Activated naive CD4-positive, alpha-beta T cell treated with anti-CD3 and anti-CD28 coated beads, Interleukin-2, amount 50 U/mL, for 72 hours (primary cell): ENCODE measurements at regions not wholly inside any gene's neighbourhood (a gene's known extent, or its start where the extent isn't known, plus 50 kb on each side); places are given as distances from the start of the nearest gene placed in this dataset.

Experiments used
- ATAC-seq, 2 donors: fragments of 150-1000 bp; cut with Tn5 transposase; 2 replicates each; pipeline ENCODE4 v1.10.0; 2021; ENCODE audit warnings: mild to moderate bottlenecking in 2 of 2, moderate library complexity in 2 of 2
- DNase-seq, 2 donors: peaks; one replicate each; pipeline ENCODE4 v3.0.0; 2021 to 2022; ENCODE audit warnings: low spot score in 2 of 2
- H3K27ac Mint-ChIP-seq, 2 donors: one replicate each; pipeline ENCODE4 v1.8.0; 2022; ENCODE audit warnings: mild to moderate bottlenecking in 2 of 2, mixed read lengths in 2 of 2
- H3K36me3 Mint-ChIP-seq, 2 donors: one replicate each; pipeline ENCODE4 v1.8.0; 2022; ENCODE audit warnings: mixed read lengths in 2 of 2
- H3K9me3 Mint-ChIP-seq, 2 donors: one replicate each; pipeline ENCODE4 v1.8.0; 2022; ENCODE audit warnings: mixed read lengths in 2 of 2

DNA sequence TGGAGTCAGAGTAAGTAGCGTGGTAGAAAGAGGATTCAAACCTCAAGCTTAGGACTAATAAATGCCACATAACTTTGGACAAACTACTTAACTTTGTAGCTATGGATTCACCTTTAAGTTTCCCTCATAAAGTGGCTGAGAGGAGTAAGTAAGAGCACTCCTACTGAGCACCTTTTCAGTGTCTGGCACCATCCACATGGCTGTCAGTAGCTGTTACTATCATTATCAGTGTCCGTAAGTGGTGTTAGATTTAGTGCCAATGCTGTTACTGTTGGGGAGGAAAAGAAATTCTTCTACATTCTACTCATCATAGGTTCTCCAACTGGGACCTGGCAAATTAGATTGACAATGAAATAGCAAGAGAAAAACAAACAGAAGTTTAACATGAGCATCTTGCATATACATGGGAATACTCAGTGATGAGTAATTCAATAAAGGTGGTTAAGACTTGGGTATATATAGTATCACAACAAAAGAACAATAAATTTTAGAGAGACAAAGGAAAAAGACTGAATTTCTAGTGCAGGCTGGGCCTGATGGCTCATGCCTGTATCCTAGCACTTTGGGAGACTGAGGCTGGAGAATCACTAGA lies 165.6 kb upstream of the NBEA start:
- no peaks in the 10 kb centered on the region for H3K36me3 Mint-ChIP-seq
- no peak for DNase-seq
- H3K27ac Mint-ChIP-seq, result no peak overlapping the region
- peaks cover 0 to 2% of the 10 kb centered on the region in 2 donors for H3K9me3 Mint-ChIP-seq
- ATAC-seq, result no peak

DNA sequence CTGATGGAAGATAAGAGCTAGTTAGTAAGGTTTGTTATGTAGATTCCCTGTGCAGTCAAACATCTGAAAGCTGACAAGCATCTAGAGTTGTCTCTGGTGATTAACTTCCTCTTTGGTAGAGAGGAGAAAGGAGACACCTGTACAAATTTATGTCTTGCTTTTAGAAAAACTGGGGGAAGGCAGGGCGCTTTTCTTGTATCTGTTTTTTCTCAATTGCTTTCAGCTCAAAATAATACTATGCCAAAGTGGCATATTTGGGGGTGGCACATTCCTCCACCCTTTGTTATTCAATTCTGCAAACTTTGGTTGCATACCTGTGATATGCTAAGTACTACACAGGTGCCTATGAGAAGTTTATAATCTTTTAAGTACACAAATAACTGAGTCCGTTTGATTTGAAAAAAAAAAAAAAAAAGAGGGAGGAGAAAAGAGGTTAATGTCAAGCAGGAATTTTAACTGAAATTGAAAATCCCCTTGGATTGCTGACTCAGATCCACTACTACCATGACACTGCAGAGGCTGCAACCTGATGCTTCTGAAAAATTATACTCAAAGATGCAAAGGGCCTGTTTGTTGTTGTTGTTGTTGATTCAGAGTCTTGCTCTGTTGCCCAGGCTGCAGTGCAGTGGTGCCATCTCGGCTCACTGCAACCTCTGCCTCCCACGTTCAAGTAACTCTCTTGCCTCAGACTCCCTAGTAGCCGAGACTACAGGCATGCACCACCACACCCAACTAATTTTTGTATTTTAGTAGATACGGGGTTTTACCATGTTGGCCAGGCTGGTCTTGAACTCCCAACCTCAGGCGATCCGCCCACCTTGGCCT lies 164.8 kb upstream of the NBEA start:
- no peak for DNase-seq
- Mint-ChIP-seq H3K9me3 (peaks cover 5 to 6% of the 10 kb centered on the region in 2 donors), H3K36me3 (no peaks in the 10 kb centered on the region), H3K27ac (no peak overlapping the region)
- ATAC-seq, result no peak

DNA sequence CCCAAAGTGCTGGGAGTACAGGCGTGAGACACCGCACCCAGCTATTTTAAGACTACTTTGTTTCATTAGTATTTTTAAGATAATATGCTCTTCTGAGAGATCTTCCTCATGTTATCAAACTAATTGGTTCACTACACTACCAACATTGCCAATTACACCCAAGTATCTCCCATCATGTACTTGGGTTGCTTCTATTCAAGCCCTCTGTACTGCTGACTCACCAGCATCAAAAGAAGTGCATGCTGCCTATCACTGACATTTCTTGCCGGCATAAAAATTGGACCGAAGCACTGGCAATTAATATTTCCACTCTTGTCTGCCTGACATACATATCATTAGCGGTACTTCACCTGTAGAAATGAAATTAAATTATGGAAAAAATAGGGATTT lies 164.2 kb upstream of the NBEA start:
- DNase-seq (no peak), ATAC-seq (no peak)
- Mint-ChIP-seq H3K27ac (no peak overlapping the region), H3K9me3 (peaks cover 5 to 6% of the 10 kb centered on the region in 2 donors), H3K36me3 (no peaks in the 10 kb centered on the region)

DNA sequence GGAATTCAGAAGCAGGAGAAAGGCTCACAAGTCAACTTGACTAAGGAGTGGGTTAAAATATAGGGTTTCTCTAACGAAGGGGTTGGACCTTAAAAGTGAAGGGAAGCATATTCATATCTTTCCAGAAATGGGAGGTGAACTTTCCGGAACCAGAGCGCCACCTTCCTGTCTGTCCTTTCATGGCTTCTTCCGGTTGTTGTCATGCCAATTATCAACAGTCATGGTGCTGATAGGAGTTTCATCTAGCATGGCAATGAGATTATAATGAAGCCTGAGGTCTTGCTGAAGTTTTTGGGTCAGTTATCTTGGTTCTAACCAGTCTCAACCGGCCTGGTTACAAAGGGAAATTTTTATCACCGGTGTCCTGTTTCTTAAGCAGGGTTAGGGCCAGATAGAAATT lies 162.9 kb upstream of the NBEA start:
- no peaks in the 10 kb centered on the region for H3K36me3 Mint-ChIP-seq
- ATAC-seq, result no peak
- no peak overlapping the region for H3K27ac Mint-ChIP-seq
- peaks cover 6 to 9% of the 10 kb centered on the region in 2 donors for H3K9me3 Mint-ChIP-seq
- no peak for DNase-seq

DNA sequence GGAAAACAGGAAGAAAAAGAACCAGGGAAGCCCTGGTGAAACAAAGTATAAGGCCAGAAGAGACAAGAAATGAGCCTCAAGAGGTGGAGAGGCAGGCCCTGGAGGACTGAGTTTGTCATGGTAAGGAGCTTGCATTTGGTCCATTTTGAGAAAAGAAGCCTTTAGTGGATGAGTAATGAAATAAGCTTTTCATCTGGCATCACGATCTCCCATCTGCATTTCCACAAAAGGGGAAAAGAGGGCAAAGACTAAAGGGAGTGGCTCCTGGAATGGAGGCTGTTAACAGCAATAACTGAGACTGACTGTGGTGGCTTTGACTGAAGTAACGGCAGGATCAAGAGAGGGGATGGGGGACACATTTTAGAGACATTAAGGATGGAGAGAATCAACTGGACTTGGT lies 148.8 kb upstream of the NBEA start:
- ATAC-seq (no peak), DNase-seq (no peak)
- Mint-ChIP-seq H3K36me3 (peaks cover 0 to 7% of the 10 kb centered on the region in 2 donors), H3K9me3 (peaks cover 11 to 12% of the 10 kb centered on the region in 2 donors), H3K27ac (no peak overlapping the region)

DNA sequence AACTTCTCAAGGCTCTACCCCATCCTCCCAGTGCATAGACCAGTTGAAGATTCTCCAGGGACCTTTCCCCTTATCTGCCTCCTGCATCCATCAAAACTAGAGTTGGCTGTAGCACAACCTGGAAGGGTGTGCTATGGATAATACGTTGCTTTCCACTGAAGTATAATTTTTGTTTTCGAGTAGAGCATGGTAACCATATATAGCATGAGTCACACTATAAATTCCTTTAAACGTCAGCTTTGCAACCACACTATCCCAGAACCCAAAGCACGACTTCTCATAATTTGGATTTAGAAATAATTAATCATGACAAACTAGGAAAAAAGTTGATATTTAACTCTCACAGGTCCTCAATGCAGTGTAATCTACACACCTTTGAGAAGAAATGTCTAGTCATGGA lies 138.3 kb upstream of the NBEA start:
- Mint-ChIP-seq H3K36me3 (peaks cover 0 to 17% of the 10 kb centered on the region in 2 donors), H3K27ac (no peak overlapping the region), H3K9me3 (peaks cover 5% of the 10 kb centered on the region in 2 donors)
- no peak for ATAC-seq
- no peak for DNase-seq

DNA sequence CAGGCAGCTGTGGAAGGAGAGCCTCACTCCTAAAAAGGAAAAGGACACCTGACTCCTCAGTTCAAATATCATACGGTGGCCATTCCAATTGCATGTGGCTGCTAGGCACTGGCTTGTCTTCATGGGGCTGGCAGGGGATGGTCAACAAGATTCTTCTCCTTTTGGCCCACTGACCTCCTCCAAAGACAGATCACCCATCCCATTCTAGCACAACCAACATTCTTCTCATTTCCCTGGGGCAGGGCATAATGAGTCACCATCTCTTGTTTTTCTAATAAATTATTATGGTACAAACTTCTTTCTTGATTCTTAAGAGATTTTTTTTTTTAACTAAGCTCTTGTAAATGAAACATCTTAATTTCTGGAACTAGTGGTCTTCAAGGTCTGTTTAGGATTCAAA lies 136.7 kb upstream of the NBEA start:
- Mint-ChIP-seq H3K9me3 (peaks cover 5% of the 10 kb centered on the region in 2 donors), H3K27ac (no peak overlapping the region), H3K36me3 (peaks cover 0 to 17% of the 10 kb centered on the region in 2 donors)
- DNase-seq (no peak), ATAC-seq (no peak)

DNA sequence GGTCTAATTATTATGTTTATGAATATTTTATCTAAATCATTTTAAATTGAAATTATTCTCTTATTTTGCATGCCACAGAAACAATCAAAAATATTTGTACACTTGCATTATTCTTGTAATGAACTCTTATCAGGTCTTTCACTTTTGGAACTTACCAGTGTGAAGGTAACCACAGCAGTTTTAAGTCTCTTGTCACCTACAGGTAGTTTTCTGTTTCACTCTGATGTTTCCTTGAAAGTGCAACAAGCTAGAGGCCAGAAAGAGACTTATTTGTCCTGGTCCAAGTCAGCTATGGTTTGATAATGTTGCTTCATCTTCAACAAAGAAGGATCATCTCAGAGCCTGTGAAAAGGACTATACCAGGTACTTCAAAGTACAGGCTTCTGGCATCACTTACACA lies 133.4 kb upstream of the NBEA start:
- Mint-ChIP-seq H3K27ac (no peak overlapping the region), H3K9me3 (peaks cover 19 to 22% of the 10 kb centered on the region in 2 donors), H3K36me3 (peaks cover 12 to 15% of the 10 kb centered on the region in 2 donors)
- DNase-seq, result no peak
- no peak for ATAC-seq

DNA sequence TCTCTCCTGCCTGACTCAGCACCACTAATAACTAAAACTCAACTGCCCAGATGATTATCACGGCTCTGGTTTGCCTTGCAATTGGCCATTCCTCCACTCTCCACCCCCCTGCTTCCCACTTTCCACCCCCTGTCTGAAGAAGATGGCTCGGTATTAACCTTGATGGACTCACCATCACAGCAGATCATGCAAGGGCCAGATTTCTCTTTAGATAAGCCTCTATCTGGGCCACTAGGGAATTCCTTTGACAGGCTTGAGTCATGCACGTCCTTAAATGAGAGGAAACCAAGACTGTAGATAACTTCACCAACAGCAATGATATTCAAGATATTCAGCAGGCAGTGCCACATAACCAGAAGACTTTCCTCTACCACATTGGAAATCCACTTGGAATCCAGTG lies 131.1 kb upstream of the NBEA start:
- ATAC-seq (no peak), DNase-seq (no peak)
- H3K9me3 Mint-ChIP-seq, result peaks cover 19 to 22% of the 10 kb centered on the region in 2 donors
- peaks cover 12 to 15% of the 10 kb centered on the region in 2 donors for H3K36me3 Mint-ChIP-seq
- no peak overlapping the region for H3K27ac Mint-ChIP-seq

DNA sequence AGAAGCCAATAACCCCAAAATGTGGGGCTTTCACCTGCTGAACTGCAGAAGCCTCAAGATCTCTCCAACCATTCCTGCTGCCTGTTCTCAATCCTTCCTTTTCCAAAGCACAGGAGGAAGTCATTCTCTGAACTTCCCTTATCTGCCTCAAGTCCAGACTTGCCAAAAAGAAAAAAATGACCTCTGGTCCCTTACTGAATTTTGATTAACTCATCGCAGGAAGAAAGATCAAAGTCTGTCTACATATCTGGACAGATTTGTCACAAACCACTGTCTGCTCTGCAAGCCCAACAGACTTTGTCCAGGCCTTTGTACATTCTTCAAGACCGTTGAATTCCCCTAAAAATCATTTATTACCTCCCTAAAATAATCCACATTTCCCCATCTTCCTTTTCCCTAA lies 126.5 kb upstream of the NBEA start:
- no peak overlapping the region for H3K27ac Mint-ChIP-seq

DNA sequence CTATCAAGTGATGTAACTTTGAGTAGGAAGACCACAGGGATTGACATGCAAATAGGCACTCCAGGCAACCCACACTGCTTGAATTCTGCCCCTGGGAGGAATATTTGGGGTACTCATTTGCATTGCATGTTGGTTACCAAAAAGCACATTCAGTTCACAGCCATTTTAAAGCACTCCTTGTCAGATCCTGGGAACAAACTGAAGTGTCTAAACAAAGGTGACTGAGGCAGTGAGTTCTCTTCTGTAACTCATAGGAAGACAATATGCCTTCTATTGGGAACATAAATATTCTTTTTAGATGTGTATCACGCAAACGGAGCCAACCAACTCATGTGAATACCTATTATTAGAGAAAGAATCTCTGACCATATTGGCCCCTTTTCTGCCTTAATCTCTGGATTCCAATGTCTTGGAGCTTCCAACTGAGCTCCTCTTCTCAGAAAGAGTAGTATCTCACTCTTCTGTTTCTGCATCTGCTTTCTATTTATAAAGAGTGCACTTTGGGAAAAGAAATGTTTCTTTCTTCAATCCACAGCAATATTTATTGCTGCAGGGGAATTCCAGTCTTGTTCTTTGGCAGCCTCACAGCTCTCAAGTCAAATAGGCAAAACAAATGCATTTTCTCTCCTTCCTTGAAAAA lies 125.7 kb upstream of the NBEA start:
- peaks cover 12 to 15% of the 10 kb centered on the region in 2 donors for H3K36me3 Mint-ChIP-seq
- no peak overlapping the region for H3K27ac Mint-ChIP-seq
- DNase-seq (no peak), ATAC-seq (no peak)
- peaks cover 15 to 25% of the 10 kb centered on the region in 2 donors for H3K9me3 Mint-ChIP-seq

More for the DNA sequence above, 126.5 kb upstream of the NBEA start:
- ATAC-seq (no peak), DNase-seq (no peak)
- Mint-ChIP-seq H3K9me3 (peaks cover 19 to 30% of the 10 kb centered on the region in 2 donors), H3K36me3 (peaks cover 12 to 15% of the 10 kb centered on the region in 2 donors)

DNA sequence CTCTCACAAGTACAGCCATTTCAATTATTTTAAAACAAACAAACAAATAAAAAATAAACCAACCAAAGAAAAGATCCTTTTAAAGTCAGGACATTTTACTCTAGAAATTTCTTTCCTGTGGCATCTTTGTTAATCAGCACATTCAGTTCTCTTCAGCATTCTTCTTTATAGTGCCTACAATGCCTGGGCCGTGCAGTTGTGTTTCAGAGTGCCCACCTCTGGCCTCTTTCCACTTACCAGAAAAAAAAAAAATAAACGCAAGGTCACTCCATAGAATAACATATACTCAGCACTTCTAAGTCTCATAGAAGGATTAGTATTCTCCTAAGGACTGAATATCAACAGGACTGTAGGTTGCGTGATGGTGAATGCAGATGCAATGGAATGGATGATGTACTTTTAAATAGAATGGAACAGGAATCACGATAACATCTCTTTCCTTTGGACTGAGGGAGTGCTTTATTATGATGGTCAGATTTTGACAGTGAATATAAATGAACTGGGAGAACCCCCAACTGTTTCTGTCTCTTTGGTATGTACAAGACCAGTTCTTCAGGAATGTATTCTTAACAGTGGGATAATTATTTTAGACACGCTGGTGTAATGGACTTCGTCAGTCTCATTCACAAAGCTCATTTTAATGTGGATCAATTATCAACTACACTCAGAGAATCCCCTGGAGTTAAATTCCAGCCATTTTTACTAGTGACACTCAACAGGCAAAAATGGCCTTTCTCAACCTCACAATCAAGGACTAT lies 125.0 kb upstream of the NBEA start:
- peaks cover 11 to 15% of the 10 kb centered on the region in 2 donors for H3K36me3 Mint-ChIP-seq
- no peak overlapping the region for H3K27ac Mint-ChIP-seq
- ATAC-seq, result no peak
- DNase-seq, result no peak
- peaks cover 12 to 22% of the 10 kb centered on the region in 2 donors for H3K9me3 Mint-ChIP-seq

DNA sequence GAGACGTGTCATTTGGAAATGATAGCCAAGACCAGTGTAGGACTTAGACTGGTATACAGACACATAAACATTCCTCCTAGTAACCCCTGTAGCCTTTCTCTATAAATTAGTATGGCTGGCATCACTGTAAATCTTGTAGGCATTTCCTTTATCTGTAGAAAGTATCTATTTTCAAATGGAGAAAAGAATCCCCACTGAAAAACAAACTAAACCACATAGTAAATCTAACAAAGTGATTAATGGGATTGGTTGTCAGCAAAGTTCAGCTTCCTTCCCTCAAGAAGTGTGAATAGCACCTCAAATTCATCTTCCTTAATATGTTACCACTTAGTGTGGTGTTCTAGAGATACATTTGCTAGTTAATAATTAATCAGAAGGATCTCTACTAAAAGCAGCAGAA lies 119.4 kb upstream of the NBEA start:
- no peak overlapping the region for H3K27ac Mint-ChIP-seq
- no peak for DNase-seq
- H3K9me3 Mint-ChIP-seq, result peaks cover 0 to 8% of the 10 kb centered on the region in 2 donors
- no peak for ATAC-seq
- no peaks in the 10 kb centered on the region for H3K36me3 Mint-ChIP-seq

DNA sequence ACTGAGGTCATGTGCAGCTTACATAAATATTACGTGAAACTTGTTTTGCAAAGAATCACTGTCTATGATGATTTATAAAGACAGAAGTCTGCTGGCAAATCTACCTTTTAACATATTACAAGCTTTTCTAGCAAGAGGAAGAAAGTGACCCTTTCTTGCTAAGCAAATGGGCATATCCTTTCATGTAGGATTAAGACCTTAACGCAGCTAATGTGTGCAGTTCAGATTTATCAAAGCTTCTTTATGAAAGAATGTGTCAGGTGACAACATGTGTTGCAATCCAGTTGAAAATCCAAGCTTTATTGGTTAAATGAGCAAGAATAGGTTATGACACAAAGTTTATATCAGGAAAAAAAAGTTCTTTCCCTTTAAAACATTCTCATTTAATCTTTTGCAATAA lies 115.6 kb upstream of the NBEA start:
- DNase-seq (no peak), ATAC-seq (no peak)
- Mint-ChIP-seq H3K27ac (no peak overlapping the region), H3K36me3 (no peaks in the 10 kb centered on the region), H3K9me3 (no peaks in the 10 kb centered on the region)

DNA sequence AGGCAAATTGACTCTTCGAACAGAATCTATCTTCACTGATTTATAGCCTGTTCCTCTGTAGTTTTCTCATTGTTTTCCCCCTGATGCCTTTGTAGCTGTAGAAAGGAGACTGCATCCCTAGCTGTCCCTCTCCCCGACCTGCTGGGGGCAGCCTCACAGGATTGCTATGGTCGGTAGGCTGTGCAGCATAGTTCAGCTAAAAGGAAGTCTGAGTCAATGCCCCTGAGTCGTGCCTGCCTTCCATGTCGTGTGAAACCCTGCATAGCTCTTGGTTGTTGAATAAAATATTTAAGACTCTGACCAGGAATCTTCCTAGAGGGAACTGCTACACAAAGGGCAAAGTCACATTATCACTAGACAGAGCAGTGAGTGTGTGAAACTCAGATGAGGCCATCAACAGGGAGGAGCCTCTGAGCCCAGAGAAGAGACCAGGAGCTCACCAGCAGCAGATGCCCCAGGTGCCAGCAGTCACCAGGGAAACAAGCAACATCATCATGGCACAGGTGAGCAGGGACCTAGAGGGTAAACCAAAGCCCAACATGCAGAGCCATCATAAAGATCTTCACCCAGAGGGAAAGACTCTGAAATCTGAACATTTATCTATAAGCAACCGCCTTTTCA lies 108.4 kb upstream of the NBEA start:
- Mint-ChIP-seq H3K9me3 (peaks cover 4 to 13% of the 10 kb centered on the region in 2 donors), H3K27ac (no peak overlapping the region), H3K36me3 (no peaks in the 10 kb centered on the region)
- ATAC-seq, result no peak
- no peak for DNase-seq

DNA sequence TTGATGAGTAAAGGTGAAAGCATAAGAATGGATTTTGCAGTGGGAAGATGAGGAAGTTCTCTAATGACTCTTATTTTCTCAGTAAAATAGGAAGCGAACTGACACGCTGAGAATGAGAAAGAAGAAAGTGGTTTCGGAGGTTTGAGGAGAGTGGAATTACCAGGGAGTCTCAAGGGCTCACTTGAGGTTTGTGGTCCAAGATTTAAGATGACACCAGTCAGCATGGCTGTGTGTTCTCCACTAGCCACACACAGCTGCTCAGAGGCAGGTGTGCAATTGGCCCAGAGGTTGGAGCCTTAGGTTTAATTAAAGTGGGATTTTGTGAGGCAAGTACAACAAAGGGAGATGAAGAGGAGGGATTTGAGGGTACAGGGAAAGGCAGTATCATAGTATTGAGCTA lies 99.6 kb upstream of the NBEA start:
- no peak for ATAC-seq

More for the DNA sequence above, 99.6 kb upstream of the NBEA start:
- H3K27ac Mint-ChIP-seq, result no peak overlapping the region
- H3K9me3 Mint-ChIP-seq, result peaks cover 5% of the 10 kb centered on the region in 2 donors
- DNase-seq, result no peak
- no peaks in the 10 kb centered on the region for H3K36me3 Mint-ChIP-seq
